Upper lobe of left lung (tissue), 4 donors: ENCODE measurements at regions not wholly inside any gene's neighbourhood (a gene's known extent, or its start where the extent isn't known, plus 50 kb on each side); places are given as distances from the start of the nearest gene placed in this dataset.
"Not testable (repeated sequence)": the region's sequence is repeated elsewhere in the genome, so short reads cannot be mapped to it uniquely, and the experiment has no call there.

Experiments
- POLR2AphosphoS5 ChIP-seq, 2 donors: sonication (generic); formaldehyde crosslinking; IDR thresholded peaks; one replicate each; pipeline ENCODE4 v1.5.1; 2017; ENCODE audit warnings: antibody characterized with exemption in 2 of 2
- TF ChIP-seq, protein P1 (sequence below), 6 experiments: fragments of 450-650 bp in 4 of 6; fragments of 200-600 bp in 2 of 6; sonication (generic) in 2 of 6; IDR thresholded peaks; one replicate each; pipeline ENCODE4 v1.5.1; 2016 to 2019; ENCODE audit warnings: antibody characterized with exemption in 6 of 6

DNA sequence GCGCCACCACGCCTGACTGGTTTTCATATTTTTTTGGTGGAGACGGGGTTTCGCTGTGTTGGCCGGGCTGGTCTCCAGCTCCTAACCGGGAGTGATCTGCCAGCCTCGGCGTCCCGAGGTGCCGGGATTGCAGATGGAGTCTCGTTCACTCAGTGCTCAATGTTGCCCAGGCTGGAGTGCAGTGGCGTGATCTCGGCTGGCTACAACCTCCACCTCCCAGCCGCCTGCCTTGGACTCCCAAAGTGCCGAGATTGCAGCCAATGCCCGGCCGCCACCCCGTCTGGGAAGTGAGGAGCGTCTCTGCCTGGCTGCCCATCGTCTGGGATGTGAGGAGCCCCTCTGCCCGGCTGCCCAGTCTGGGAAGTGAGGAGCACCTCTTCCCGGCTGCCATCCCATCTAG, 120.8 kb upstream of the DCAF12L1 start:
- TF ChIP-seq POLR2AphosphoS5 (IDR thresholded peaks at IDR 0.05), result not testable (repeated sequence)
- TF ChIP-seq, protein P1, sequence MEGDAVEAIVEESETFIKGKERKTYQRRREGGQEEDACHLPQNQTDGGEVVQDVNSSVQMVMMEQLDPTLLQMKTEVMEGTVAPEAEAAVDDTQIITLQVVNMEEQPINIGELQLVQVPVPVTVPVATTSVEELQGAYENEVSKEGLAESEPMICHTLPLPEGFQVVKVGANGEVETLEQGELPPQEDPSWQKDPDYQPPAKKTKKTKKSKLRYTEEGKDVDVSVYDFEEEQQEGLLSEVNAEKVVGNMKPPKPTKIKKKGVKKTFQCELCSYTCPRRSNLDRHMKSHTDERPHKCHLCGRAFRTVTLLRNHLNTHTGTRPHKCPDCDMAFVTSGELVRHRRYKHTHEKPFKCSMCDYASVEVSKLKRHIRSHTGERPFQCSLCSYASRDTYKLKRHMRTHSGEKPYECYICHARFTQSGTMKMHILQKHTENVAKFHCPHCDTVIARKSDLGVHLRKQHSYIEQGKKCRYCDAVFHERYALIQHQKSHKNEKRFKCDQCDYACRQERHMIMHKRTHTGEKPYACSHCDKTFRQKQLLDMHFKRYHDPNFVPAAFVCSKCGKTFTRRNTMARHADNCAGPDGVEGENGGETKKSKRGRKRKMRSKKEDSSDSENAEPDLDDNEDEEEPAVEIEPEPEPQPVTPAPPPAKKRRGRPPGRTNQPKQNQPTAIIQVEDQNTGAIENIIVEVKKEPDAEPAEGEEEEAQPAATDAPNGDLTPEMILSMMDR (IDR thresholded peaks at IDR 0.05), result not testable (repeated sequence)
